Progenitor cell of endocrine pancreas (in vitro differentiated cells): ENCODE measurements at regions not wholly inside any gene's neighbourhood (a gene's known extent, or its start where the extent isn't known, plus 50 kb on each side); places are given as distances from the start of the nearest gene placed in this dataset.

Experiments
- DNase-seq: peaks from one replicate; pipeline ENCODE4 v3.0.0; 2021; ENCODE audit warnings: low spot score; ENCODE audit not compliant: unreplicated experiment
- H3K27ac Mint-ChIP-seq: 2 replicates; pipeline ENCODE4 v1.8.0; 2021; ENCODE audit warnings: mild to moderate bottlenecking, moderate library complexity, mixed read lengths
- H3K27me3 Mint-ChIP-seq: 2 replicates; pipeline ENCODE4 v1.8.0; 2021; ENCODE audit warnings: mixed read lengths
- H3K36me3 Mint-ChIP-seq: 2 replicates; pipeline ENCODE4 v1.8.0; 2022; ENCODE audit warnings: mixed read lengths; ENCODE audit not compliant: insufficient read depth
- H3K4me1 Mint-ChIP-seq: 2 replicates; pipeline ENCODE4 v1.8.0; 2021; ENCODE audit warnings: low read depth, mixed read lengths
- H3K4me3 Mint-ChIP-seq: 2 replicates; pipeline ENCODE4 v1.8.0; 2021; ENCODE audit warnings: low read depth, mild to moderate bottlenecking, moderate library complexity, mixed read lengths
- H3K9me3 Mint-ChIP-seq: 2 replicates; pipeline ENCODE4 v1.8.0; 2021; ENCODE audit warnings: low read depth, mixed read lengths
- CTCF ChIP-seq: fragments of 200-600 bp; sonication (generic); IDR thresholded peaks from one replicate; pipeline ENCODE4 v1.5.0; 2021; ENCODE audit warnings: antibody characterized with exemption, mild to moderate bottlenecking; ENCODE audit not compliant: unreplicated experiment

DNA sequence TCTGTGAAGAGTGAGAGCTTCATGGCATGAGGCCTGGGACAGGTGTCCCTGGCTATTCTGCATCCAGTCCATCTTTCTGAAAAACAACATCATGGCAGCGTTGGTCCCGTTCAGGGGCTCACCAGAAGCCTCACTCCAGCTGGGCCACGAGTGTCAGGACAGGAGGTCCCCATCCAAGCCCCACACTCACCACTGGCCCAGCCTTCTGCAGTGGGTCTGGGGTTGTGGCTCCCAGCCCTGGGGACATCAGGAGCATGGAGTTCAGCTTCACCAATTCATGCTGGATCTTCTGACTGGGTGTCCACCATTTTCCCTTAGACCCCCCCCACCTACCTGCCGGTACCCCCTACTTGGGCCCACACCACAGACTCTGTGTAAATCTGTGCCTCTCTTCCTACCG lies 400.3 kb downstream of the BRD1 start:
- Mint-ChIP-seq H3K4me3 (no peak overlapping the region), H3K9me3 (no peaks in the 10 kb centered on the region), H3K27me3 (peaks cover 48% of the 10 kb centered on the region), H3K36me3 (no peaks in the 10 kb centered on the region), H3K4me1 (peaks cover 6% of the 10 kb centered on the region), H3K27ac (no peak overlapping the region)
- no peak for TF ChIP-seq CTCF
- no peak for DNase-seq

DNA sequence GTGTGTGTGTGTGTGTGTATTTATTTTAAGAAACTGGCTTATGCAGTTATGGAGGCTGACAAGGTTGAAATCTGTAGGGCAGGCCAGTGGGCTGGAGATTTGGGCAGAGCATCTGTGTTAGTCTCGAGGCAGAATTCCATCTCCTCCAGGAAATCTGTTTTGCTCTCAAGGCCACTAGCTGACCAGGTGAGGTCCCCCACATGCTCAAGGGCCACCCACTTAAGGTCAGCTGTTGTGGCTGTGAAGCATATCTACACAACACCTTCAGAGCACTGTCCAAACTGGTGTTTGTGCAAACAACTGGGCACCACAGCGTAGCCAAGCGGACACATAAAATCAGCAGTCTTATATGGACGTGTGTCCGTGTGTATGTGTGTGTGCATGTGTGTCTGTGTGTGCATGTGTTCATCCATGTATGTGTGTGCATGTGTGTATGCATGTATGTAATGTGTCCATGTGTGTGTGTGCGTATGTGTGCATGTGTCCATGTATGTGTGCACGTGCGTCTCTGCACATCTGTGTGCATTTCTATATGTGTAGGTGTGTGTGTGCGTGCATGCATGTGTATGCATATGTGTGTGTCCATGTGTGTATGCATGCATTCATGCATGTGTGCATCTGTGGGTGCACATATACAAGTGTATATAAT lies 400.9 kb downstream of the BRD1 start:
- Mint-ChIP-seq H3K4me1 (peaks cover 8% of the 10 kb centered on the region), H3K9me3 (no peaks in the 10 kb centered on the region), H3K4me3 (no peak overlapping the region), H3K36me3 (no peaks in the 10 kb centered on the region), H3K27ac (no peak overlapping the region), H3K27me3 (peaks cover 45% of the 10 kb centered on the region)
- DNase-seq = no peak
- no peak for TF ChIP-seq CTCF

DNA sequence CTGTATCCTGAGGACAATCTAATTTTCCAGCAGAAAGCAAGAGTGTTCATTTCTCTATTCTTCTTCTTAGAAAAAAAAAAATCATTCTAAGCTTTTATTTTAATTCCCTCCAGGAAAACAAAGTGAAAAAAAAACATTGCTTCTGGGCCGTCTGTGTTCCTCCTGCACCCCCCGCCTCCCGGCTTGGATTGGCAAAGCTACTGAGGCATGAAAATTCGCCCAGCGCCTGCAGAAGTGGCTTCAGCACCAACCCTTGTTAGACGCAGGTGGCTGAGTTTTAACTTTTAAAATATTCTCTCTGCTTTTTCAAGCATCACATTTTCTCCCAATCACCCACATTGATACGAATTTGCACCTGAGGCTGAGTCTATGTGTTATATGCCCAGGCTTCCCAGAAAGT lies 401.6 kb downstream of the BRD1 start:
- peaks cover 8% of the 10 kb centered on the region for H3K4me1 Mint-ChIP-seq
- no peak overlapping the region for H3K27ac Mint-ChIP-seq
- H3K27me3 Mint-ChIP-seq = peaks cover 42% of the 10 kb centered on the region
- TF ChIP-seq CTCF = no peak
- H3K36me3 Mint-ChIP-seq = no peaks in the 10 kb centered on the region
- DNase-seq = no peak
- no peak overlapping the region for H3K4me3 Mint-ChIP-seq
- no peaks in the 10 kb centered on the region for H3K9me3 Mint-ChIP-seq

DNA sequence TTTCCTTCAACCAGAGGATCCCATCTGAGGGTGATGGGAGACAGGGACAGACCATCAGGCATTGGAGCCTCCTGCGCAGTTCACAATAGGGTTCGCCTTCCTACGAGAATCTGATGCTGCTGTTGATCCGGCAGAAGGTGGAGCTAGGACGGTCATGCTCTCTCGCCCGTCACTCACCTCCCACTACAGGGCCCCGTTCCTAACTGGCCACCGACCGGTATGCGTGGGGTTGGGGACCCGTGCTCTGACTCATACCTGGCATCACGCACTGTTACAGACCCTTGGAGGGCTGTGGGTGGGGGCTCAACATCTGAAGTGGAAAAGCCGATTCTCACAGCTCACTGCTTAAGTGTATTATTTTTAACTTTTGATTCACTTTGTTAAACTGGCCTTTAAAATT lies 402.3 kb downstream of the BRD1 start:
- Mint-ChIP-seq H3K27ac (no peak overlapping the region), H3K4me3 (no peak overlapping the region), H3K27me3 (peaks cover 44% of the 10 kb centered on the region), H3K9me3 (no peaks in the 10 kb centered on the region), H3K4me1 (peaks cover 8% of the 10 kb centered on the region), H3K36me3 (no peaks in the 10 kb centered on the region)
- no peak for DNase-seq
- TF ChIP-seq CTCF = no peak

GRCh38 chr22:49424893-49425270 lies 402.8 kb downstream of the BRD1 start:
- no peaks in the 10 kb centered on the region for H3K36me3 Mint-ChIP-seq
- TF ChIP-seq CTCF = no peak
- H3K4me3 Mint-ChIP-seq = no peak overlapping the region
- no peak for DNase-seq
- no peak overlapping the region for H3K27ac Mint-ChIP-seq
- H3K27me3 Mint-ChIP-seq = peaks cover 43% of the 10 kb centered on the region
- H3K9me3 Mint-ChIP-seq = no peaks in the 10 kb centered on the region
- H3K4me1 Mint-ChIP-seq = peaks cover 8% of the 10 kb centered on the region
